Stimulated activated naive CD8-positive, alpha-beta T cell treated with anti-CD3 and anti-CD28 coated beads, Interleukin-15, amount 100 ng/mL, for 72 hours (primary cell): ENCODE measurements at regions not wholly inside any gene's neighbourhood (a gene's known extent, or its start where the extent isn't known, plus 50 kb on each side); places are given as distances from the start of the nearest gene placed in this dataset.
"Not testable (repeated sequence)": the region's sequence is repeated elsewhere in the genome, so short reads cannot be mapped to it uniquely, and the experiment has no call there.

Experiments
- ATAC-seq: fragments of 150-1000 bp; cut with Tn5 transposase; 2 replicates; pipeline ENCODE4 v1.10.0; 2021; ENCODE audit warnings: mild to moderate bottlenecking, moderate library complexity
- DNase-seq, 2 donors: peaks; one replicate each; pipeline ENCODE4 v3.0.0; 2021 to 2022
- H3K27ac Mint-ChIP-seq, 2 donors: one replicate each; pipeline ENCODE4 v1.8.0; 2022; ENCODE audit warnings: mild to moderate bottlenecking in 2 of 2, mixed read lengths in 2 of 2, moderate library complexity in 2 of 2
- H3K27me3 Mint-ChIP-seq: one replicate; pipeline ENCODE4 v1.8.0; 2022; ENCODE audit warnings: mixed read lengths
- H3K4me1 Mint-ChIP-seq: one replicate; pipeline ENCODE4 v1.8.0; 2022; ENCODE audit warnings: mild to moderate bottlenecking, mixed read lengths
- H3K4me3 Mint-ChIP-seq, 2 donors: one replicate each; pipeline ENCODE4 v1.8.0; 2022; ENCODE audit warnings: mild to moderate bottlenecking in 2 of 2, mixed read lengths in 2 of 2, moderate library complexity in 1 of 2
- H3K9me3 Mint-ChIP-seq, 2 donors: one replicate each; pipeline ENCODE4 v1.8.0; 2022; ENCODE audit warnings: mixed read lengths in 2 of 2

DNA sequence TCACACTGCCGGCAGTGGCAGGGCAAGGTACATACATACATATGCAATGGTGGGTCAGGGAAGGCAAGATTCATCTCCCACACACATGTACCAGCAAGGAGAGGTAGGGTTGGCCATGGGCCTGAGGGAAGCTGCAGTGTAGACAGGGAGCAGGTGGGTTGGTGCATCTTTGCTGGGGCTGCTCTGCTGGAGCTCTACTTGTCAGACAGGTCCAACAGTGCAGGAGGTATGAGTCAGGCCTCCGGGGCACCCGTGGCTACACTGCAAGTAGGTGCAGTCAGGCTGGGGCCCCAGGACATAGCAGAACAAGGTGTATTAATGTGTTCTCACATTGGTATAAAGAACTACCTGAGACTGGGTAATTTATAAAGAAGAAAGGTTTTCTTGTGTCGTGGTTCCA lies 281.1 kb upstream of the COL3A1 start:
- Mint-ChIP-seq H3K4me3 (no peak overlapping the region), H3K9me3 (peaks cover 11 to 22% of the 10 kb centered on the region in 2 donors), H3K4me1 (no peaks in the 10 kb centered on the region), H3K27ac (no peak overlapping the region), H3K27me3 (no peaks in the 10 kb centered on the region)
- DNase-seq, result no peak
- no peak for ATAC-seq

DNA sequence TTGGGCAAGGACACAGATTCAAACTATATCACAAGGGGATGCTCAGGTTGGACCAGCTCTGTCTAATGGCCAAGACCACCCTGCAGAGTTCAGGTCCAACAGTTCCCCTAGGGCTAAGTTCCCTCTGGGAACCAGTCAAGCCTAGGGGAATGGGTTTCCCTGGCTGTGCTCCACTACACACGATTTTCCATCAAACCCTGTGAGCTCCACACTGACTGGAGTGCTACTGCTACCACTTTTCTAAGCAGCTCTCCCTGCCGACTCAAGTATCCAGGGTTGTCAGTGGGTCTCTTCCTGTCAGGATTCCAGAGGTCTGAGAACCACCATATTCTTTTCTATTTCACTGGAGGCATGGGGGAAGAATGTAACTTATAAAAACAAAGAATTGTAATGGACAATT lies 280.4 kb upstream of the COL3A1 start:
- Mint-ChIP-seq H3K27ac (no peak overlapping the region), H3K9me3 (peaks cover 5 to 21% of the 10 kb centered on the region in 2 donors), H3K27me3 (no peaks in the 10 kb centered on the region), H3K4me3 (no peak overlapping the region), H3K4me1 (no peaks in the 10 kb centered on the region)
- DNase-seq (no peak), ATAC-seq (no peak)

DNA sequence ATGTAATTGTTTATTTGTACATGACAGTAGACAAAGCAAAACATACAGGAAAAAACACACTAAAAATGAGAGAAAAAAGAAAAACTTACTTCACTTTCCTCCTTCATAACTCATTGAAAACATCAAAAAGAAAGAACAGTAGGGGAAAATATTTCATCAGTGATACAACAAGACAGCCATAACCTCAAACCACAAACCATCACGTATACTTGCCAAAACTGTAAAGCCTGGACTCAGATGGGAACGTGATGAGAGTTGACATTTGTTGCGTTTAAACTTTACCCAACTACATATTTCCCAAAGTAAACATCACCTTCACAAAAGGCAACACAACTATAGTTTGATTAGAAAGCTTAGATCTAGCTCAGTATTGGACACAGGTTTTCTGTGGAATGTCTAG lies 278.2 kb upstream of the COL3A1 start:
- peaks cover 0 to 10% of the 10 kb centered on the region in 2 donors for H3K9me3 Mint-ChIP-seq
- no peak for DNase-seq
- H3K27me3 Mint-ChIP-seq, result no peaks in the 10 kb centered on the region
- peak overlapping the region in 1 of 2 donors; percentile 87 for H3K27ac Mint-ChIP-seq
- H3K4me1 Mint-ChIP-seq, result no peaks in the 10 kb centered on the region
- ATAC-seq, result peak; percentile 50
- peak overlapping the region in 1 of 2 donors; percentile 5 for H3K4me3 Mint-ChIP-seq

- not testable (repeated sequence) for ATAC-seq, H3K4me3 Mint-ChIP-seq, DNase-seq, H3K9me3 Mint-ChIP-seq, H3K27me3 Mint-ChIP-seq, H3K4me1 Mint-ChIP-seq, H3K27ac Mint-ChIP-seq
Measured at GRCh38 chr2:188698151-188698550, 276.0 kb upstream of the COL3A1 start.

DNA sequence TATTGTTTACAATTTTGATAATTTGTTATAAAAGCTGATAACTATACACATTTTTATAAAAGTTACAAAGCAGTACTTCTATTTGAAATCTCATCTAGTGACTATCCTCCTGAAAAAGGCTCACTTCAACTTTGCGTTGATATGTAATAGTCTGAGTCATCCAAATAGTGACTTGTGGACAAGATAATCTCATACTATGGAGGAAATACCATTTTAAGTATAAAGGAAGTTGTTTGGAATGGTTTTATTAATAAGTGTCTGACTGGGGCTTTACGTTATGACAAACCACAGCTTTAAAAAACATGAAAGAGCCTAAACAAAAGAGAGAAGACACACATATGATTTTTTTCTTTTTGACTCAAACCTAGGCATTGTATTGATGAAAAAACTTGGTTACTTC lies 272.3 kb upstream of the COL3A1 start:
- ATAC-seq, result peak; percentile 50
- Mint-ChIP-seq H3K27me3 (no peaks in the 10 kb centered on the region), H3K27ac (no peak overlapping the region), H3K9me3 (peaks cover 5 to 7% of the 10 kb centered on the region in 2 donors), H3K4me3 (no peak overlapping the region), H3K4me1 (no peaks in the 10 kb centered on the region)
- DNase-seq, result no peak

DNA sequence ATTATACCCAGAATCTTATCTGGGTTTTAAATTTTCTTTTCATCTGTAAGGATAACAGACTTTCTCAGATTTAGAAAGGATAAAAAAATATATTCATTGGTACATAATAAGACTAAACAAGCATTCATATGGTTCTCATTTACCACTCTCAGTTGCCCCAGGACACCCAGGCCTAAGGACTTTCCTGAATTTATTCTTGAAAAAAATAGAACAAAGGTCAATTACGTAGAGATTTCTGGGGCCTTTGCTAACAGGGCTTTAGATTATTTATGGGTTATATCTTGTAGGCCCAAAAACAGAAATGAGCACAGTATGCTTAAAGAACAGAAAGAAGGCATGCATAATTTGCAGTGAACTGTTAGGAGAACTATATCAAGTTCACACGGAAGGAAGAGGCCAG lies 269.0 kb upstream of the COL3A1 start:
- DNase-seq, result no peak
- no peak overlapping the region for H3K4me3 Mint-ChIP-seq
- H3K9me3 Mint-ChIP-seq, result peaks cover 4 to 5% of the 10 kb centered on the region in 2 donors
- no peak for ATAC-seq
- H3K27ac Mint-ChIP-seq, result no peak overlapping the region
- no peaks in the 10 kb centered on the region for H3K27me3 Mint-ChIP-seq
- no peaks in the 10 kb centered on the region for H3K4me1 Mint-ChIP-seq

DNA sequence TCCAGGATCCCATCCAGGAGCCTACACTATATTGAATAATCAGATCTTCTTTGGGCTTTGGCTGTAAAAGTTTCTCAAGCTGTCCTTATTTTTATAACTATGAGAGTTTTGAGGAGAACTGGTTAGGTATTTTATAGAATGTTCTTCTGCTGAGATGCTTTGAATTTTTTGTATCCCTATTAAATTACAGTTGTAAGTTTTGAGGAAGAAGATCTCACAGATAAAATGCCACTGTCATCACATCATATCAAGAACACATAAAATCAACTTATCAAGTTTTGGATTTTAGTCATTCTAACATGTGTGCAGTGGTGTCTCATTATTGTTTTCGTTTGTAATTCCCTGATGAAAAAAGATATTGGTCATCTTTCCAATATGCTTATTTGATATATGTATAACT lies 260.2 kb upstream of the COL3A1 start:
- H3K9me3 Mint-ChIP-seq, result peaks cover 0 to 15% of the 10 kb centered on the region in 2 donors
- no peaks in the 10 kb centered on the region for H3K4me1 Mint-ChIP-seq
- H3K4me3 Mint-ChIP-seq, result no peak overlapping the region
- DNase-seq (no peak), ATAC-seq (no peak)
- H3K27me3 Mint-ChIP-seq, result no peaks in the 10 kb centered on the region
- no peak overlapping the region for H3K27ac Mint-ChIP-seq

GRCh38 chr2:188720811-188721605 lies 253.2 kb upstream of the COL3A1 start:
- Mint-ChIP-seq H3K27me3 (no peaks in the 10 kb centered on the region), H3K9me3 (no peaks in the 10 kb centered on the region), H3K27ac (no peak overlapping the region), H3K4me3 (no peak overlapping the region), H3K4me1 (no peaks in the 10 kb centered on the region)
- ATAC-seq, result no peak
- DNase-seq, result no peak

- H3K9me3 Mint-ChIP-seq, result no peaks in the 10 kb centered on the region
- ATAC-seq (no peak), DNase-seq (no peak)
- no peak overlapping the region for H3K4me3 Mint-ChIP-seq
- no peaks in the 10 kb centered on the region for H3K27me3 Mint-ChIP-seq
- no peak overlapping the region for H3K27ac Mint-ChIP-seq
- H3K4me1 Mint-ChIP-seq, result no peaks in the 10 kb centered on the region
Measured at GRCh38 chr2:188721784-188722183, 252.4 kb upstream of the COL3A1 start.

DNA sequence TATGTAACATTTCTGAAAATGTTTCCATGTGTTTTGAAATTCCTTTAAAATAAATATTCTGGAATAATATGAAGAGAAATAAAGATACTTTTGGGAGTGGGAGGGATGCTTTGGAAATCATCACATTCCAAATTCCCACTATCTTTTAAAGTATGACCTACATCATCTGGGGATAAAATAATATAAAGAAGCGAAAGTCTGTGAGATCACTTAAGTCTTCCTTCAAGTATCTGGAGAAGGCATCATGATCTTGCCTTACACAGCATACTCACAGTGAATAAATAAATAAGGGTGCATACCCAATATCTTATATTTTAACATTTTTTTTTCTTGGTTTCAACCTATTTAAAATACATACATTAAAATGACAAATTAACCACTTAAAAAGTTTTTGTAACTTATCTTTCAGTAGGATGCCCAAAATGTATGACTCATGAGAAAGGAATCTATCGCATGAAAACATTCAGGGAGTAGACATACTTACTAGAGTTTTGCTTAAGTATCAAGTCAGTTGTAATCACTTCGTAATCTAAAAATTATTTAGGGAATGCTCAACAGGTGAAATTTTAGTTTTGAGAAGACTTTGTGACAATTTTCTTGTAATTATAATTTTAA lies 248.3 kb upstream of the COL3A1 start:
- Mint-ChIP-seq H3K27ac (no peak overlapping the region), H3K27me3 (no peaks in the 10 kb centered on the region), H3K4me3 (no peak overlapping the region), H3K9me3 (no peaks in the 10 kb centered on the region), H3K4me1 (no peaks in the 10 kb centered on the region)
- DNase-seq (no peak), ATAC-seq (no peak)

GRCh38 chr2:188726626-188727247 lies 247.4 kb upstream of the COL3A1 start:
- Mint-ChIP-seq H3K4me1 (no peaks in the 10 kb centered on the region), H3K4me3 (no peak overlapping the region), H3K9me3 (no peaks in the 10 kb centered on the region), H3K27me3 (no peaks in the 10 kb centered on the region), H3K27ac (no peak overlapping the region)
- DNase-seq, result no peak
- no peak for ATAC-seq

- ATAC-seq (no peak), DNase-seq (no peak)
- Mint-ChIP-seq H3K9me3 (no peaks in the 10 kb centered on the region), H3K27me3 (no peaks in the 10 kb centered on the region), H3K27ac (no peak overlapping the region), H3K4me1 (no peaks in the 10 kb centered on the region), H3K4me3 (no peak overlapping the region)
Measured at GRCh38 chr2:188727846-188728245, 246.3 kb upstream of the COL3A1 start.

DNA sequence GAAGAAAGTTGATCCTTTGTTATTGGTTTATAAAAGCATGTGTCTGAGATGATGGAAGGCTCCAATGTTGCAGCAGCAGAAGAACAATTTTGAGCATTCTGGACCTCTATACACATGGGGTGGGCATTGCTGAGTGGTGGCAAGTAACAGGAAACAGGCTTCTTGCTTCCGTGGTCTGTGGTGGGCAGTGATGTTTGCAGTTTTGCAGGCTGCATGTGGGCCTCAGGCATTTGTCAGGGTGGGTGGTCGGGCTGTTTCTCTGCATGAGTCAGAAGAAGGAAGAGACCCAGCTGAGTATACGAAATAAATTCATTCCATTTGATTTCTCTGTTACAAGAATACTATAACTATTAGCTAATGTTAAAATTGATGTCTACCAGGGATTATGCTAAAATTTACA lies 239.5 kb upstream of the COL3A1 start:
- Mint-ChIP-seq H3K4me1 (no peaks in the 10 kb centered on the region), H3K27ac (no peak overlapping the region), H3K4me3 (no peak overlapping the region), H3K27me3 (no peaks in the 10 kb centered on the region), H3K9me3 (no peaks in the 10 kb centered on the region)
- DNase-seq (no peak), ATAC-seq (no peak)

DNA sequence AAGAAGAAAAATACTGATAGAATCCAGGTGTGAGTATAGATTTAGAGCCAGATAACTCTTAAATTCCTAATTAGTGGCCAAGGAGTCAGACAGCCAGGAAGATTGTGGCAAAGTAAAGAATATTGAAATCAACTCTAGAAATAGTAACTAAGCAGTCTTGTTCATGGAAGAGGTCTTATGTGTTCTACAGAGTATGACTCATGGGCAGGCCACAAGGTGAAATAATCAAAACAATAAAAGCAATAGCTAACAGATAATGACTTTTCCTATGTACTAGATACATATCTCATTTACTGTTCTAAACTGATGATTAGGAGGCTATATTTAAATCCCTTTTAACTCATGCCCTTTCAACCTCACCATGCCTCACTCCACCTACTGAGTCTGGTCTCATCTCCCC lies 227.4 kb upstream of the COL3A1 start:
- DNase-seq (no peak), ATAC-seq (no peak)
- H3K27me3 Mint-ChIP-seq, result no peaks in the 10 kb centered on the region
- no peak overlapping the region for H3K27ac Mint-ChIP-seq
- peaks cover 0 to 4% of the 10 kb centered on the region in 2 donors for H3K9me3 Mint-ChIP-seq
- no peaks in the 10 kb centered on the region for H3K4me1 Mint-ChIP-seq
- no peak overlapping the region for H3K4me3 Mint-ChIP-seq

DNA sequence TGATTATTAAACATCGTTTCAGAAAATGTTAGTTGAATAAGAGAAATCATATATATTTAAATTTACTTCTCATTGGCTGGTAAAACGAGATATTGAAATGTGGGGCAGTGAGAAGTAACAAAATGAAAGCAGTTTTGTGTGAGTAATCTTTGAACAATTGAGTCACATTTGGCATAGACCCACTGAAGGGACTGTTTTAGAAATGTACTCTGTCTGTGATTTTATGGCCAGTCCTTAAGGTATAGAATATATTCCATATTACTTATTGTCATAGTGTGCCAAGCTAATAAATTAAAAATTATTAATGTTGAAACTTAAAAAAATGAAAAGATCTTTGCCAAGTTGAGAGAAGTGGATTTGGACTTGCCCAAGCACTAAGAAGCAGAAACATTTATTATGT lies 222.4 kb upstream of the COL3A1 start:
- Mint-ChIP-seq H3K4me1 (no peaks in the 10 kb centered on the region), H3K9me3 (peaks cover 4 to 5% of the 10 kb centered on the region in 2 donors), H3K27ac (no peak overlapping the region), H3K27me3 (no peaks in the 10 kb centered on the region), H3K4me3 (no peak overlapping the region)
- no peak for ATAC-seq
- no peak for DNase-seq

DNA sequence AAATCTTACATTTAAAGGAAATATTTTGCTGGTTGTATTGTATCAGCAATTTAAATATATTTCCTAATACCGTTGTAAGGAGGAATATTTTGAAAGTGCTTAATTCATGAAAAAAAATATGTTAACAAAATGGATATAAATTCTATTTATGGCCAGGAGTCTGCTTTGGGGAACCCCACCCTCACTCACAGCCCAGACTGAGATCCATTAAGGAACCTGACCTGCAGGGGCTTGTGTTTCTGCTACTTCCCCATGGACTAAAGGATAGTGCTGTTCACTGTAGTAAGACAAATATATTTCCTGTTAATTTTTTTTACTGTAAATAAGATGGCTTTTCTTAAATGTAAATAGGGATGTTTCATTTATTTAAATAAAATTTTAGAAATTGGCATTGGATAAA lies 221.9 kb upstream of the COL3A1 start:
- no peak for ATAC-seq
- no peaks in the 10 kb centered on the region for H3K4me1 Mint-ChIP-seq
- no peak overlapping the region for H3K27ac Mint-ChIP-seq
- H3K4me3 Mint-ChIP-seq, result no peak overlapping the region
- H3K9me3 Mint-ChIP-seq, result peaks cover 4 to 10% of the 10 kb centered on the region in 2 donors
- H3K27me3 Mint-ChIP-seq, result no peaks in the 10 kb centered on the region
- DNase-seq, result no peak
